Uterus (tissue), 2 donors: ENCODE measurements at regions not wholly inside any gene's neighbourhood (a gene's known extent, or its start where the extent isn't known, plus 50 kb on each side); places are given as distances from the start of the nearest gene placed in this dataset.
"Not testable (repeated sequence)": the region's sequence is repeated elsewhere in the genome, so short reads cannot be mapped to it uniquely, and the experiment has no call there.

Source experiments
- POLR2A ChIP-seq, 2 donors: fragments of 450-650 bp; IDR thresholded peaks; one replicate each; pipeline ENCODE4 v1.6.1; 2016; ENCODE audit warnings: antibody characterized with exemption in 2 of 2, mild to moderate bottlenecking in 1 of 2, moderate library complexity in 1 of 2
- TF ChIP-seq, protein P1 (sequence below), 4 experiments: fragments of 200-600 bp in 2 of 4; fragments of 450-650 bp in 2 of 4; sonication (generic) in 2 of 4; IDR thresholded peaks; one replicate each; pipeline ENCODE4 v1.5.1; 2016 to 2019; ENCODE audit warnings: antibody characterized with exemption in 4 of 4, mild to moderate bottlenecking in 2 of 4, moderate library complexity in 1 of 4

DNA sequence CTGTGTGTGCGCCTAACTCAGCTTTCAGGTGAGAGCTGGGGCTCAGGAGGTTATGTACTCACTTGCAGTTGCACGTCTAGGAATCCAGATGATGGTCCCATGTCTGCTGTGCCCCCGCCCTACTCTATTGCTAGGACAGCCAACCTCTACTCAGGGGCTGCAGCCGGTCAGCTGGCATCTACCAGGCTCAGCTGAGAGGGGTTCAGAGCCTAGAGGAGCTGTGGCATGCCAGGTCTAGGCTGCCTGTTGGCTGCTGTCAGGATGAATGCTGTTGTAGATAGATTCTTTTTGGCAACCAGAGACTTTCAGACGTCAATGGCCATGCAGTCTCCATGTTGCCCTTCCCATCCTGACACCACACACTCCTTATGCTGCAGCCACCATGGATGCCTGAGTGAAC is 214.5 kb downstream of the RTP5 start:
- TF ChIP-seq, protein P1, sequence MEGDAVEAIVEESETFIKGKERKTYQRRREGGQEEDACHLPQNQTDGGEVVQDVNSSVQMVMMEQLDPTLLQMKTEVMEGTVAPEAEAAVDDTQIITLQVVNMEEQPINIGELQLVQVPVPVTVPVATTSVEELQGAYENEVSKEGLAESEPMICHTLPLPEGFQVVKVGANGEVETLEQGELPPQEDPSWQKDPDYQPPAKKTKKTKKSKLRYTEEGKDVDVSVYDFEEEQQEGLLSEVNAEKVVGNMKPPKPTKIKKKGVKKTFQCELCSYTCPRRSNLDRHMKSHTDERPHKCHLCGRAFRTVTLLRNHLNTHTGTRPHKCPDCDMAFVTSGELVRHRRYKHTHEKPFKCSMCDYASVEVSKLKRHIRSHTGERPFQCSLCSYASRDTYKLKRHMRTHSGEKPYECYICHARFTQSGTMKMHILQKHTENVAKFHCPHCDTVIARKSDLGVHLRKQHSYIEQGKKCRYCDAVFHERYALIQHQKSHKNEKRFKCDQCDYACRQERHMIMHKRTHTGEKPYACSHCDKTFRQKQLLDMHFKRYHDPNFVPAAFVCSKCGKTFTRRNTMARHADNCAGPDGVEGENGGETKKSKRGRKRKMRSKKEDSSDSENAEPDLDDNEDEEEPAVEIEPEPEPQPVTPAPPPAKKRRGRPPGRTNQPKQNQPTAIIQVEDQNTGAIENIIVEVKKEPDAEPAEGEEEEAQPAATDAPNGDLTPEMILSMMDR (IDR thresholded peaks at IDR 0.05), result not testable (repeated sequence)
- not testable (repeated sequence) for TF ChIP-seq POLR2A (IDR thresholded peaks at IDR 0.05)
